SK-N-SH treated with all-trans-retinoic acid at 6 μM for 48 hours (cell line): ENCODE measurements at regions not wholly inside any gene's neighbourhood (a gene's known extent, or its start where the extent isn't known, plus 50 kb on each side); places are given as distances from the start of the nearest gene placed in this dataset.

ENCODE experiments used
- CREB5 ChIP-seq: fragments of 250-450 bp; sonication (Bioruptor Pico); IDR thresholded peaks from 2 replicates; pipeline ENCODE4 v1.5.1; 2020; ENCODE audit warnings: low read depth, mild to moderate bottlenecking, moderate library complexity
- PPARA ChIP-seq: fragments of 250-450 bp; sonication (Bioruptor Pico); IDR thresholded peaks from 2 replicates; pipeline ENCODE4 v1.5.0; 2020; ENCODE audit warnings: mild to moderate bottlenecking, borderline replicate concordance

DNA sequence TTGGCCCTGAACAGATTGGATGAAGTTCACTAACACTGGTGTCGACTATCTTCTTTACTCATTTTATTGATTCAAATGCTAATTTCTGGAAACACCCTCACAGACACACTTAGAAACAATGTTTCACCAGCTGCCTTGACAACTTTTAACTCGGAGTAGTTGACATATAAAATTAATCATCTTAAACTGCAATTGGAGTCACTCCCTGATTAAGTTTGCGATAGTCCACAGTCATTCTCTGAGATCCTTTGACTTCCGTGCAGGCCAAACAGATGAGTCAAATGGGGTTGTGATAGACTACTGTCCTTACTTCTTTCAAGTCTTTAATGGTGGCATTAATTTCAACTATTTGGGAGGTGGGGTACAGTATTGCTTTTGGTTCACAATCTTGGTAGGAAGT, 114.4 kb upstream of the PCSK1 start:
- no peak for TF ChIP-seq CREB5 (CRISPR knock-in tag)
- TF ChIP-seq PPARA (CRISPR knock-in tag) = no peak
